Astrocyte (in vitro differentiated cells and primary cell): ENCODE measurements at regions not wholly inside any gene's neighbourhood (a gene's known extent, or its start where the extent isn't known, plus 50 kb on each side); places are given as distances from the start of the nearest gene placed in this dataset.

ENCODE experiments used
- DNase-seq: peaks from one replicate; pipeline ENCODE4 v3.0.0-alpha.2; 2010; ENCODE audit warnings: low read depth
- FAIRE-seq: peaks from 2 replicates; lab custom pipeline; 2011; peaks lifted over from hg19 to GRCh38; lab: Jason Lieb, UNC
- H2AFZ ChIP-seq: 2 replicates; pipeline ENCODE4 v1.6.0; 2012; ENCODE audit warnings: low read depth, low read length, inconsistent platforms
- H3K27ac ChIP-seq: 2 replicates; pipeline ENCODE4 v1.5.1; 2011; ENCODE audit warnings: low read depth, low read length, inconsistent platforms
- H3K27me3 ChIP-seq: 2 replicates; pipeline ENCODE4 v1.6.0; 2011; ENCODE audit warnings: low read length, inconsistent platforms; ENCODE audit not compliant: insufficient read depth
- H3K36me3 ChIP-seq: 2 replicates; pipeline ENCODE4 v1.5.1; 2011; ENCODE audit warnings: low read length, inconsistent platforms; ENCODE audit not compliant: insufficient read depth
- H3K4me1 ChIP-seq: 2 replicates; pipeline ENCODE4 v1.5.1; 2011; ENCODE audit warnings: low read length, inconsistent platforms; ENCODE audit not compliant: insufficient read depth
- H3K4me2 ChIP-seq: 2 replicates; pipeline ENCODE4 v1.6.0; 2012; ENCODE audit warnings: low read length, inconsistent platforms
- H3K4me3 ChIP-seq: 2 replicates; pipeline ENCODE4 v1.5.1; 2011; ENCODE audit warnings: low read depth, mild to moderate bottlenecking, low read length, inconsistent platforms; ENCODE audit not compliant: insufficient read depth
- H3K79me2 ChIP-seq: 2 replicates; pipeline ENCODE4 v1.6.0; 2012; ENCODE audit warnings: mild to moderate bottlenecking, low read length, inconsistent platforms; ENCODE audit not compliant: insufficient read depth
- H3K9ac ChIP-seq: 2 replicates; pipeline ENCODE4 v1.6.0; 2012; ENCODE audit warnings: mild to moderate bottlenecking, low read length, inconsistent platforms
- H3K9me3 ChIP-seq: 2 replicates; pipeline ENCODE4 v1.5.1; 2012; ENCODE audit warnings: low read depth, mild to moderate bottlenecking, low read length, inconsistent platforms; ENCODE audit not compliant: insufficient read depth
- H4K20me1 ChIP-seq: 2 replicates; pipeline ENCODE4 v1.6.0; 2012; ENCODE audit warnings: low read length, inconsistent platforms; ENCODE audit not compliant: insufficient read depth
- H3K27ac Mint-ChIP-seq: one replicate; pipeline ENCODE4 v1.8.0; 2021; ENCODE audit warnings: mild to moderate bottlenecking, mixed read lengths; ENCODE audit not compliant: unreplicated experiment
- H3K27me3 Mint-ChIP-seq: one replicate; pipeline ENCODE4 v1.8.0; 2021; ENCODE audit warnings: low read depth, mixed read lengths; ENCODE audit not compliant: unreplicated experiment
- H3K36me3 Mint-ChIP-seq: one replicate; pipeline ENCODE4 v1.8.0; 2021; ENCODE audit warnings: low read depth, mixed read lengths; ENCODE audit not compliant: unreplicated experiment
- H3K4me1 Mint-ChIP-seq: one replicate; pipeline ENCODE4 v1.8.0; 2021; ENCODE audit warnings: low read depth, mixed read lengths; ENCODE audit not compliant: unreplicated experiment
- H3K4me3 Mint-ChIP-seq: one replicate; pipeline ENCODE4 v1.8.0; 2021; ENCODE audit warnings: mild to moderate bottlenecking, moderate library complexity, mixed read lengths; ENCODE audit not compliant: unreplicated experiment
- H3K9me3 Mint-ChIP-seq: one replicate; pipeline ENCODE4 v1.8.0; 2021; ENCODE audit warnings: mild to moderate bottlenecking, mixed read lengths; ENCODE audit not compliant: unreplicated experiment
- CTCF ChIP-seq: IDR thresholded peaks from 2 replicates; pipeline ENCODE4 v1.5.1; 2011; ENCODE audit warnings: low read depth, mild to moderate bottlenecking, inconsistent platforms, low read length, moderate library complexity; ENCODE audit not compliant: insufficient read depth
- EZH2 ChIP-seq: IDR thresholded peaks from 2 replicates; pipeline ENCODE4 v1.6.1; 2012; ENCODE audit warnings: mild to moderate bottlenecking, low read length, inconsistent platforms; ENCODE audit not compliant: insufficient read depth

- no peak for DNase-seq
- Histone ChIP-seq H2AFZ (no peak overlapping the region), H3K9ac (no peak overlapping the region), H3K79me2 (no peaks in the 10 kb centered on the region), H3K4me3 (no peak overlapping the region), H3K27ac (no peak overlapping the region), H3K27me3 (no peaks in the 10 kb centered on the region), H3K4me1 (no peaks in the 10 kb centered on the region), H3K9me3 (no peaks in the 10 kb centered on the region), H3K36me3 (no peaks in the 10 kb centered on the region), H4K20me1 (no peaks in the 10 kb centered on the region), H3K4me2 (no peak overlapping the region)
- Mint-ChIP-seq H3K36me3 (no peaks in the 10 kb centered on the region), H3K4me3 (no peak overlapping the region), H3K27me3 (peaks cover 18% of the 10 kb centered on the region), H3K27ac (no peak overlapping the region), H3K9me3 (no peaks in the 10 kb centered on the region), H3K4me1 (no peaks in the 10 kb centered on the region)
- no peak for FAIRE-seq
- TF ChIP-seq EZH2 = no peak
- TF ChIP-seq CTCF = no peak
Measured at GRCh38 chr20:40612837-40613236, 76.2 kb downstream of the MAFB start.

GRCh38 chr20:40612247-40612646, 76.8 kb downstream of the MAFB start:
- Histone ChIP-seq H3K4me2 (no peak overlapping the region), H3K9ac (no peak overlapping the region), H3K27ac (no peak overlapping the region), H3K79me2 (no peaks in the 10 kb centered on the region), H3K36me3 (no peaks in the 10 kb centered on the region), H2AFZ (no peak overlapping the region), H3K4me1 (no peaks in the 10 kb centered on the region), H4K20me1 (no peaks in the 10 kb centered on the region), H3K27me3 (no peaks in the 10 kb centered on the region), H3K9me3 (no peaks in the 10 kb centered on the region), H3K4me3 (no peak overlapping the region)
- no peak for TF ChIP-seq CTCF
- TF ChIP-seq EZH2 = no peak
- Mint-ChIP-seq H3K4me1 (no peaks in the 10 kb centered on the region), H3K27me3 (peaks cover 17% of the 10 kb centered on the region), H3K27ac (no peak overlapping the region), H3K4me3 (no peak overlapping the region), H3K36me3 (no peaks in the 10 kb centered on the region), H3K9me3 (no peaks in the 10 kb centered on the region)
- DNase-seq = no peak
- FAIRE-seq = no peak

- no peak overlapping the region for H3K9ac ChIP-seq
- Mint-ChIP-seq H3K27ac (no peak overlapping the region), H3K4me3 (no peak overlapping the region), H3K27me3 (peaks cover 18% of the 10 kb centered on the region), H3K4me1 (no peaks in the 10 kb centered on the region), H3K9me3 (no peaks in the 10 kb centered on the region), H3K36me3 (no peaks in the 10 kb centered on the region)
- no peak overlapping the region for H3K27ac ChIP-seq
- no peaks in the 10 kb centered on the region for H3K79me2 ChIP-seq
- no peak overlapping the region for H3K4me3 ChIP-seq
- no peak overlapping the region for H2AFZ ChIP-seq
- H3K27me3 ChIP-seq = no peaks in the 10 kb centered on the region
- H3K36me3 ChIP-seq = no peaks in the 10 kb centered on the region
- DNase-seq (no peak), FAIRE-seq (no peak)
- no peak for TF ChIP-seq EZH2
- TF ChIP-seq CTCF = no peak
- no peaks in the 10 kb centered on the region for H4K20me1 ChIP-seq
- H3K4me1 ChIP-seq = no peaks in the 10 kb centered on the region
- no peak overlapping the region for H3K4me2 ChIP-seq
- H3K9me3 ChIP-seq = no peaks in the 10 kb centered on the region
Measured at GRCh38 chr20:40610730-40611129, 78.3 kb downstream of the MAFB start.
